Embryonic facial prominence (tissue), 1 donor: ENCODE measurements at regions not wholly inside any gene's neighbourhood (a gene's known extent, or its start where the extent isn't known, plus 50 kb on each side); places are given as distances from the start of the nearest gene placed in this dataset.

Experiments used
- DNase-seq: peaks from one replicate; pipeline ENCODE4 v3.0.0-alpha.2; 2016; ENCODE audit errors: extremely low spot score

- DNase-seq: no peak
These were observed 411.7 kb upstream of the NRP1 start for GRCh38 chr10:33746186-33746585.

GRCh38 chr10:33743429-33743857 lies 409.0 kb upstream of the NRP1 start:
- no peak for DNase-seq

GRCh38 chr10:33739031-33739430 lies 404.6 kb upstream of the NRP1 start:
- no peak for DNase-seq

GRCh38 chr10:33735464-33735923 lies 401.0 kb upstream of the NRP1 start:
- DNase-seq: no peak

- DNase-seq: no peak
These were observed 400.1 kb upstream of the NRP1 start for GRCh38 chr10:33734393-33735155.

- DNase-seq: no peak
These were observed 398.6 kb upstream of the NRP1 start for GRCh38 chr10:33733058-33733457.

GRCh38 chr10:33732161-33732680 lies 397.8 kb upstream of the NRP1 start:
- DNase-seq: no peak

GRCh38 chr10:33731322-33731721 lies 396.9 kb upstream of the NRP1 start:
- DNase-seq: no peak

- DNase-seq: no peak
These were observed 391.0 kb upstream of the NRP1 start for GRCh38 chr10:33725430-33725829.

- DNase-seq: no peak
These were observed 388.7 kb upstream of the NRP1 start for GRCh38 chr10:33723181-33723580.

- no peak for DNase-seq
These were observed 387.6 kb upstream of the NRP1 start for GRCh38 chr10:33722067-33722466.

GRCh38 chr10:33721509-33721908 lies 387.0 kb upstream of the NRP1 start:
- DNase-seq: no peak

GRCh38 chr10:33720161-33720560 lies 385.7 kb upstream of the NRP1 start:
- no peak for DNase-seq

- no peak for DNase-seq
These were observed 384.7 kb upstream of the NRP1 start for GRCh38 chr10:33719005-33719703.

- no peak for DNase-seq
These were observed 382.2 kb upstream of the NRP1 start for GRCh38 chr10:33716501-33717267.

- no peak for DNase-seq
These were observed 381.0 kb upstream of the NRP1 start for GRCh38 chr10:33715303-33715975.

GRCh38 chr10:33712825-33713224 lies 378.4 kb upstream of the NRP1 start:
- no peak for DNase-seq

GRCh38 chr10:33710006-33710405 lies 375.5 kb upstream of the NRP1 start:
- no peak for DNase-seq

- no peak for DNase-seq
These were observed 374.7 kb upstream of the NRP1 start for GRCh38 chr10:33709008-33709753.

- no peak for DNase-seq
These were observed 374.1 kb upstream of the NRP1 start for GRCh38 chr10:33708561-33708960.

- no peak for DNase-seq
These were observed 372.3 kb upstream of the NRP1 start for GRCh38 chr10:33706746-33707145.
